Mesendoderm (in vitro differentiated cells): ENCODE measurements at regions not wholly inside any gene's neighbourhood (a gene's known extent, or its start where the extent isn't known, plus 50 kb on each side); places are given as distances from the start of the nearest gene placed in this dataset.

Experiments
- DNase-seq: peaks from one replicate; pipeline ENCODE4 v3.0.0; 2013
- H2AK5ac ChIP-seq: 2 replicates; pipeline ENCODE4 v1.6.1; 2013; ENCODE audit warnings: low read length, inconsistent platforms
- H2BK120ac ChIP-seq: 2 replicates; pipeline ENCODE4 v1.6.1; 2013; ENCODE audit warnings: low read depth, mild to moderate bottlenecking, low read length, moderate library complexity, mixed read lengths
- H2BK15ac ChIP-seq: replicated peaks from 2 replicates; pipeline ENCODE4 v1.6.1; 2013; ENCODE audit warnings: low read depth, mild to moderate bottlenecking, moderate library complexity
- H2BK5ac ChIP-seq: 2 replicates; pipeline ENCODE4 v1.6.1; 2013; ENCODE audit warnings: low read length, inconsistent platforms
- H3K18ac ChIP-seq: 2 replicates; pipeline ENCODE4 v1.6.1; 2013; ENCODE audit warnings: mild to moderate bottlenecking, low read length, mixed read lengths
- H3K23ac ChIP-seq: one replicate; pipeline ENCODE4 v1.6.1; 2013; ENCODE audit warnings: low read length
- H3K27ac ChIP-seq: 2 replicates; pipeline ENCODE4 v1.5.1; 2013; ENCODE audit warnings: low read depth, mild to moderate bottlenecking, inconsistent platforms, low read length, moderate library complexity
- H3K27me3 ChIP-seq: 2 replicates; pipeline ENCODE4 v1.6.1; 2013; ENCODE audit warnings: low read length, control low read depth, mild to moderate bottlenecking, inconsistent platforms; ENCODE audit not compliant: insufficient read depth, poor library complexity
- H3K36me3 ChIP-seq: 2 replicates; pipeline ENCODE4 v1.6.1; 2013; ENCODE audit warnings: low read length, inconsistent platforms; ENCODE audit not compliant: control insufficient read depth, insufficient read depth
- H3K4ac ChIP-seq: one replicate; pipeline ENCODE4 v1.6.1; 2013; ENCODE audit warnings: low read depth, mild to moderate bottlenecking, low read length, moderate library complexity
- H3K4me1 ChIP-seq: 2 replicates; pipeline ENCODE4 v1.6.1; 2013; ENCODE audit warnings: low read depth, low read length, inconsistent platforms; ENCODE audit not compliant: control insufficient read depth
- H3K4me2 ChIP-seq: 2 replicates; pipeline ENCODE4 v1.6.1; 2013; ENCODE audit warnings: low read length
- H3K4me3 ChIP-seq: 2 replicates; pipeline ENCODE4 v1.5.1; 2013; ENCODE audit warnings: mild to moderate bottlenecking, low read length
- H3K56ac ChIP-seq: one replicate; pipeline ENCODE4 v1.6.1; 2013; ENCODE audit warnings: low read length
- H3K79me1 ChIP-seq: 2 replicates; pipeline ENCODE4 v1.6.1; 2013; ENCODE audit warnings: low read length, inconsistent platforms
- H3K79me2 ChIP-seq: 2 replicates; pipeline ENCODE4 v1.6.1; 2013; ENCODE audit warnings: mild to moderate bottlenecking, low read length; ENCODE audit not compliant: control insufficient read depth, insufficient read depth
- H3K9ac ChIP-seq: 2 replicates; pipeline ENCODE4 v1.6.1; 2013; ENCODE audit warnings: low read length, inconsistent platforms
- H4K5ac ChIP-seq: one replicate; pipeline ENCODE4 v1.6.1; 2013; ENCODE audit warnings: low read length
- H4K8ac ChIP-seq: one replicate; pipeline ENCODE4 v1.6.1; 2013; ENCODE audit warnings: low read depth, mild to moderate bottlenecking, control low read depth, low read length, moderate library complexity
- WGBS: extraction: QIAGEN DNeasy Blood & Tissue Kit; methylation state at CpG from one replicate; pipeline ENCODE4 v1.1.7; 2013; ENCODE audit warnings: low lambda C conversion rate, missing lambda C conversion rate; ENCODE audit not compliant: insufficient coverage; ENCODE audit errors: extremely low coverage; 5-methylcytosine and 5-hydroxymethylcytosine counted together

DNA sequence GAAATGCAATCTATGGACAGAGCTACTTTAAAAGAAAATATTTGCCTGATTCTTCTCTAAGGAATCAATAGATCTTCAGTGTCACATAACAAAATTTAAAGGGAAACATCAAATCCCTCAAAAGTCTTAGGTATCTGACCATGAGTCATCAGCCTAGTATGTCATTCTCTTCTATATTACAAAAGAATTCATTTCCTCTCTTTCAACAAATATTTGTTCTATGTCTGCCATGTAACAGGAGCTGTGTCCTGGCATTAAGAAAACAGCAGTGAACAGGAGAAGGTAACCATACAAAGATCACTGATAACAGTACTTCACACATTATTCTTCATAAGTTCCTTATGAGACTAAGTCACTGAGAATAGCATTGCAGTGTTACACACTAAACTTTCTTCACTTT is 243.6 kb upstream of the DKK2 start:
- no peaks in the 10 kb centered on the region for H3K79me1 ChIP-seq
- H3K79me2 ChIP-seq, result no peaks in the 10 kb centered on the region
- no peak overlapping the region for H3K4ac ChIP-seq
- no peaks in the 10 kb centered on the region for H3K27me3 ChIP-seq
- DNase-seq, result peak; percentile 44
- no peak overlapping the region for H2AK5ac ChIP-seq
- no peak overlapping the region for H2BK120ac ChIP-seq
- H3K4me1 ChIP-seq, result no peaks in the 10 kb centered on the region
- H4K5ac ChIP-seq, result no peak overlapping the region
- no peak overlapping the region for H3K4me3 ChIP-seq
- no peak overlapping the region for H4K8ac ChIP-seq
- H3K56ac ChIP-seq, result no peak overlapping the region
- no peak overlapping the region for H3K4me2 ChIP-seq
- no peak overlapping the region for H3K18ac ChIP-seq
- H2BK5ac ChIP-seq, result no peak overlapping the region
- H2BK15ac ChIP-seq, result no peak overlapping the region
- no peak overlapping the region for H3K27ac ChIP-seq
- no peak overlapping the region for H3K23ac ChIP-seq
- H3K36me3 ChIP-seq, result no peaks in the 10 kb centered on the region
- H3K9ac ChIP-seq, result no peak overlapping the region

DNA sequence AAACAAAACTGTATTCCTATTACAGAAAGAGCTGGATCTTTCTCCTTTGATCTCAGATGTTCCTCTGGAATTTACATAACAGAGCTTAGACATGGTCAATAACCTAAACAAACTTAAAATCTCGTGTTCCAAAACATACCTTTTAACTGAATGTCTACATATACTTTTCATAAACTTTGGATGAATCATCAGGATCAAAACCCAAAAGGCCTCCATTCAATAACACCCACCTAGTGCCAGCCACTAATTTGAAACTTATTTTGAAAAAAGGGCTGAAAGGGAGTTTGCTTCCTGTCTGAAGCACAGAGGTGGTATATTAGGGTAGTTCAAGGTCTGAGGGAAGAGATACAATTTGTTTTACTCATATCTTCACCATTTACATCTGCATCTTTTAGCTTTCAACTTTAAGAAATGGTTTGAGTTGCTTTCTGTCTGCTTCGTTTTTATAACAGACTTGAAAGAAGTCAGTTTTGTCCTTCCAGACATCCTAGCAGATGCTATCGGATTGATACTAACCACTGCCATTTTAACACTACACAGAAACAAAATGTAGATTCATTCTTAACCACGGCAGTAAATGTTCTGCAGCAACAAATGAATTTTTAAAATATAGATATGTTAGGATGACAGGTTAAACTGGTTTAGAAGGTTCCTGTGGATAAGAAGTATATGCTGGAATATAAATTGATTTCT is 242.8 kb upstream of the DKK2 start:
- H4K5ac ChIP-seq, result no peak overlapping the region
- no peak overlapping the region for H3K56ac ChIP-seq
- no peak overlapping the region for H3K4me3 ChIP-seq
- no peak overlapping the region for H4K8ac ChIP-seq
- DNase-seq, result no peak
- H3K4me1 ChIP-seq, result no peaks in the 10 kb centered on the region
- no peaks in the 10 kb centered on the region for H3K27me3 ChIP-seq
- H3K4me2 ChIP-seq, result no peak overlapping the region
- H3K79me2 ChIP-seq, result no peaks in the 10 kb centered on the region
- H3K79me1 ChIP-seq, result no peaks in the 10 kb centered on the region
- WGBS, result no CpG with 5 or more reads among the region's 4 CpGs
- H3K23ac ChIP-seq, result no peak overlapping the region
- no peak overlapping the region for H2BK15ac ChIP-seq
- no peak overlapping the region for H2BK120ac ChIP-seq
- H3K18ac ChIP-seq, result no peak overlapping the region
- no peak overlapping the region for H2BK5ac ChIP-seq
- H3K9ac ChIP-seq, result no peak overlapping the region
- no peak overlapping the region for H2AK5ac ChIP-seq
- H3K36me3 ChIP-seq, result no peaks in the 10 kb centered on the region
- H3K4ac ChIP-seq, result no peak overlapping the region
- no peak overlapping the region for H3K27ac ChIP-seq

DNA sequence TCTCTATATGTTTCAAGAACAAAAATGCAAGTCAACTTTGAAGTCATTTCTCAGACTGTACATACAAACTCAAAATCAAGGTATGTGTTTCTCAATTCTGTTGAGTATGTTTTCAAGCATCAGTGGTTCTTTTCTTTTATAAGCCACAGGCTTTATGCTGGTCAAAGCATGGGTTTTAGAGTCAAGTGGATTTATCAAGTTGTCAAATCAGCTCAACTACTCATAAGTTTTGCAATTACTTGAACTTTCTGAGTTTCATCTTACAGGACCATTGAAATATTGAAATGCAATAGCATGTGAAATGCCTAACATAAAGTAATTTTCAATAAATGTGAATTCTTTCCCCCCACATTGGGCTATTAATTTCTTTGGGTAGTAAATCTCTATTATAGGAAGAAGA is 239.9 kb upstream of the DKK2 start:
- no peaks in the 10 kb centered on the region for H3K79me2 ChIP-seq
- H3K27me3 ChIP-seq, result no peaks in the 10 kb centered on the region
- no peak overlapping the region for H4K8ac ChIP-seq
- no peaks in the 10 kb centered on the region for H3K79me1 ChIP-seq
- no peak for DNase-seq
- H2AK5ac ChIP-seq, result no peak overlapping the region
- H3K27ac ChIP-seq, result no peak overlapping the region
- H3K36me3 ChIP-seq, result no peaks in the 10 kb centered on the region
- H4K5ac ChIP-seq, result no peak overlapping the region
- no peak overlapping the region for H3K56ac ChIP-seq
- no peak overlapping the region for H3K23ac ChIP-seq
- no peak overlapping the region for H3K4me3 ChIP-seq
- H3K18ac ChIP-seq, result no peak overlapping the region
- H2BK120ac ChIP-seq, result no peak overlapping the region
- no peak overlapping the region for H3K9ac ChIP-seq
- no peak overlapping the region for H2BK15ac ChIP-seq
- H3K4ac ChIP-seq, result no peak overlapping the region
- no peak overlapping the region for H3K4me2 ChIP-seq
- H2BK5ac ChIP-seq, result no peak overlapping the region
- no peaks in the 10 kb centered on the region for H3K4me1 ChIP-seq

GRCh38 chr4:107275225-107275624 is 239.1 kb upstream of the DKK2 start:
- H3K4me3 ChIP-seq, result no peak overlapping the region
- no peak overlapping the region for H2BK15ac ChIP-seq
- H4K5ac ChIP-seq, result no peak overlapping the region

DNA sequence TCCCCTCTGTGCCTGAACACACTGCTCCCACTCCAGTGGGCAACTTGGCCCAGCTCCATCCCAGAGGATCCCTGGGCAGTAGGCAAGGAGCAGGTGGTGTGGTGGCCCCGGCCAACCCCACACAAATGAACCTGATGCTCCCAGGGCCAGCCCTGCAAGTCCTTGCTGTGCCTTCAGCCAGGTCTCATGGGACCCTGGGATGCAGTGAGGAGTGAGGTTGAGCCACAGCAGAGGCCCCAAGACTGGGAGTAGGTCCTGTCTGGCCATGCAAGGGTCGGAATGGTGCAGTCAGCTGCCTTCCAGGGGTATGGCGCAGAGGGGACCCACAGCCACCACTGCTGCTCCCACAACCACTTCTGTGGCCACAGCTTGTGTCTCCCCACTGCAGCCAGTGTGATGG is 234.5 kb upstream of the DKK2 start:
- Histone ChIP-seq H3K4ac (no peak overlapping the region), H3K36me3 (no peaks in the 10 kb centered on the region), H2BK15ac (no peak overlapping the region), H3K18ac (no peak overlapping the region), H3K56ac (no peak overlapping the region), H3K27ac (no peak overlapping the region), H3K9ac (no peak overlapping the region), H2BK120ac (no peak overlapping the region), H4K8ac (no peak overlapping the region), H2BK5ac (no peak overlapping the region), H3K27me3 (no peaks in the 10 kb centered on the region), H3K4me2 (no peak overlapping the region), H3K79me1 (no peaks in the 10 kb centered on the region), H4K5ac (no peak overlapping the region), H3K4me3 (no peak overlapping the region), H3K4me1 (no peaks in the 10 kb centered on the region), H3K79me2 (no peaks in the 10 kb centered on the region), H2AK5ac (no peak overlapping the region), H3K23ac (no peak overlapping the region)
- DNase-seq, result no peak
- no CpG with 5 or more reads among the region's 3 CpGs for WGBS

More at GRCh38 chr4:107275225-107275624, 239.1 kb upstream of the DKK2 start:
- Histone ChIP-seq H3K4me2 (no peak overlapping the region), H3K4ac (no peak overlapping the region), H2BK120ac (no peak overlapping the region), H2BK5ac (no peak overlapping the region), H3K56ac (no peak overlapping the region), H3K9ac (no peak overlapping the region), H3K36me3 (no peaks in the 10 kb centered on the region), H3K18ac (no peak overlapping the region), H2AK5ac (no peak overlapping the region), H3K79me2 (no peaks in the 10 kb centered on the region), H3K23ac (no peak overlapping the region), H3K27me3 (no peaks in the 10 kb centered on the region), H3K4me1 (no peaks in the 10 kb centered on the region), H4K8ac (no peak overlapping the region), H3K79me1 (no peaks in the 10 kb centered on the region), H3K27ac (no peak overlapping the region)
- no peak for DNase-seq

GRCh38 chr4:107269175-107269574 is 233.1 kb upstream of the DKK2 start:
- DNase-seq, result no peak
- no peaks in the 10 kb centered on the region for H3K79me1 ChIP-seq
- no peak overlapping the region for H3K56ac ChIP-seq
- no peak overlapping the region for H2AK5ac ChIP-seq
- no peak overlapping the region for H2BK5ac ChIP-seq
- H3K27me3 ChIP-seq, result no peaks in the 10 kb centered on the region
- H3K9ac ChIP-seq, result no peak overlapping the region
- no peak overlapping the region for H2BK120ac ChIP-seq
- no peak overlapping the region for H3K18ac ChIP-seq
- H3K36me3 ChIP-seq, result no peaks in the 10 kb centered on the region
- no peak overlapping the region for H4K8ac ChIP-seq
- H3K4me2 ChIP-seq, result no peak overlapping the region
- H2BK15ac ChIP-seq, result no peak overlapping the region
- H3K79me2 ChIP-seq, result no peaks in the 10 kb centered on the region
- H3K4me3 ChIP-seq, result no peak overlapping the region
- no peak overlapping the region for H3K27ac ChIP-seq
- H3K4ac ChIP-seq, result no peak overlapping the region
- no peaks in the 10 kb centered on the region for H3K4me1 ChIP-seq
- WGBS, result no CpG with 5 or more reads among the region's 2 CpGs
- no peak overlapping the region for H3K23ac ChIP-seq
- H4K5ac ChIP-seq, result no peak overlapping the region
